ENCODE measurements at regions not wholly inside any gene's neighbourhood (a gene's known extent, or its start where the extent isn't known, plus 50 kb on each side); places are given as distances from the start of the nearest gene placed in this dataset.

- Histone ChIP-seq H3K36me3 (replicated peaks in 1 of 2; ENCODE audit: control insufficient read depth in 1 of 2, insufficient read depth in 2 of 2, low read length in 2 of 2) (no peaks in the 10 kb centered on the region), H3K27me3 (ENCODE audit: control insufficient read depth in 1 of 2, insufficient read depth in 2 of 2, low read length in 2 of 2) (no peaks in the 10 kb centered on the region; a peak in 1 of 5 replicates), H3K4me3 (replicated peaks in 1 of 3; ENCODE audit: insufficient read depth in 1 of 3, low read depth in 2 of 3, low read length in 3 of 3) (no peak overlapping the region), H3K9ac (ENCODE audit: insufficient read depth, low read depth, low read length) (no peak overlapping the region), H2AFZ (ENCODE audit: low read length) (no peak overlapping the region), H3K27ac (ENCODE audit: extremely low read length, insufficient read depth, low read length) (no peak overlapping the region), H3K4me1 (ENCODE audit: insufficient read depth, low read length) (no peaks in the 10 kb centered on the region), H4K20me1 (ENCODE audit: insufficient read depth, low read length) (no peaks in the 10 kb centered on the region), H3K4me2 (ENCODE audit: low read depth, low read length) (no peak overlapping the region), H3K79me2 (ENCODE audit: insufficient read depth, low read length) (no peaks in the 10 kb centered on the region), H3K9me3 (ENCODE audit: low read length) (no peaks in the 10 kb centered on the region)
- ChIA-PET POLR2A (no interaction called here), CTCF (ENCODE audit: low intra/inter-chr PET ratio, low total read pairs) (no interaction called here)
- in situ Hi-C loops (cut with HindIII; ENCODE audit: extremely low pct_ligation_motif_present, low pct_unique_long_range_greater_than_20kb) = no loop called here
- FAIRE-seq = no peak
- 70% methylated on average over 7 of the region's 19 CpGs for WGBS (ENCODE audit: low lambda C conversion rate)
- no peak for ATAC-seq
- no TSS peak for BruUV-seq (replicated peaks)
- intact Hi-C loops (cut with micrococcal nuclease; ENCODE audit: unreplicated experiment) = no loop called here
- DNase-seq (ENCODE audit: low spot score) = no peak
- TF ChIP-seq ZNF280D (CRISPR knock-in tag; IDR thresholded peaks at IDR 0.05) = no peak
- no peak for TF ChIP-seq SYNCRIP (IDR thresholded peaks at IDR 0.05; ENCODE audit: insufficient read depth, low read depth, low read length)
- TF ChIP-seq ZHX2 (IDR thresholded peaks at IDR 0.05; ENCODE audit: low read depth) = no peak
- no peak for TF ChIP-seq ZHX2 (CRISPR knock-in tag; IDR thresholded peaks at IDR 0.05; ENCODE audit: borderline replicate concordance)
- no peak for TF ChIP-seq CHD4 (IDR thresholded peaks at IDR 0.05; ENCODE audit: borderline replicate concordance, low read length)
- no peak for TF ChIP-seq ZBTB46 (CRISPR knock-in tag; IDR thresholded peaks at IDR 0.05; ENCODE audit: borderline replicate concordance)
- no peak for TF ChIP-seq ZC3H13 (CRISPR knock-in tag; IDR thresholded peaks at IDR 0.05)
- TF ChIP-seq CCAR2 (optimal IDR thresholded peaks at IDR 0.05; ENCODE audit: low read depth, low read length) = no peak
- no peak for TF ChIP-seq UBTF (CRISPR knock-in tag; IDR thresholded peaks at IDR 0.05)
- no peak for TF ChIP-seq ZNF674 (CRISPR knock-in tag; IDR thresholded peaks at IDR 0.05; ENCODE audit: low read depth)
- TF ChIP-seq HNF4A (CRISPR knock-in tag; IDR thresholded peaks at IDR 0.05) = no peak
- no peak for TF ChIP-seq CEBPG (CRISPR knock-in tag; IDR thresholded peaks at IDR 0.05)
- TF ChIP-seq GTF2F1 (IDR thresholded peaks at IDR 0.05; ENCODE audit: low read length) = no peak
Observed at GRCh38 chr3:180324791-180325190, 277.2 kb upstream of the TTC14 start.
